ENCODE measurements at regions not wholly inside any gene's neighbourhood (a gene's known extent, or its start where the extent isn't known, plus 50 kb on each side); places are given as distances from the start of the nearest gene placed in this dataset.

DNA sequence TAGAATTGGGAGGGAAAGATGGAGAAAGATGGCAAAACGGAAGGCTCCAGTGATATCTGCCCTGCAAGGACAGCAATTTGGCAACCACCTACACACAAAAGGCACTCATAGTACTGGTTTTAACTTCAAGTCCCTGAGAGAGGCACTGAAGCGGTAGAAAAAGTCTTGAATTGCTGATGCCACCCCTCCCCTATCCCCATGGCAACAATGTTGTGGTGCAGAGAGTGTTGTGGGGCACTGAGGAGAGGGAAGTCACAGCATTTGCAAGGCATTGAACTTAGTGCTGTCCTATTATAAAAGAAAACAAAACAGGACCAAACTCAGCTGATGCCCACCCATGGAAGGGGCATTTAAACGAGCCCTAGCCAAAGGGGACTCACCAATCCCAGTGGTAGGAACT, 343.7 kb downstream of the HAO1 start:
- H3K4me3 ChIP-seq (replicated peaks in 1 of 3), result no peak overlapping the region
- TF ChIP-seq, protein P1, sequence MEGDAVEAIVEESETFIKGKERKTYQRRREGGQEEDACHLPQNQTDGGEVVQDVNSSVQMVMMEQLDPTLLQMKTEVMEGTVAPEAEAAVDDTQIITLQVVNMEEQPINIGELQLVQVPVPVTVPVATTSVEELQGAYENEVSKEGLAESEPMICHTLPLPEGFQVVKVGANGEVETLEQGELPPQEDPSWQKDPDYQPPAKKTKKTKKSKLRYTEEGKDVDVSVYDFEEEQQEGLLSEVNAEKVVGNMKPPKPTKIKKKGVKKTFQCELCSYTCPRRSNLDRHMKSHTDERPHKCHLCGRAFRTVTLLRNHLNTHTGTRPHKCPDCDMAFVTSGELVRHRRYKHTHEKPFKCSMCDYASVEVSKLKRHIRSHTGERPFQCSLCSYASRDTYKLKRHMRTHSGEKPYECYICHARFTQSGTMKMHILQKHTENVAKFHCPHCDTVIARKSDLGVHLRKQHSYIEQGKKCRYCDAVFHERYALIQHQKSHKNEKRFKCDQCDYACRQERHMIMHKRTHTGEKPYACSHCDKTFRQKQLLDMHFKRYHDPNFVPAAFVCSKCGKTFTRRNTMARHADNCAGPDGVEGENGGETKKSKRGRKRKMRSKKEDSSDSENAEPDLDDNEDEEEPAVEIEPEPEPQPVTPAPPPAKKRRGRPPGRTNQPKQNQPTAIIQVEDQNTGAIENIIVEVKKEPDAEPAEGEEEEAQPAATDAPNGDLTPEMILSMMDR (IDR thresholded peaks at IDR 0.05), result no peak
- TF ChIP-seq POLR2A (IDR thresholded peaks at IDR 0.05), result no peak
- no peaks in the 10 kb centered on the region for H3K4me1 ChIP-seq
- no peaks in the 10 kb centered on the region for H3K27me3 ChIP-seq
- H3K27ac ChIP-seq, result no peak overlapping the region
- DNase-seq, result no peak
- no peaks in the 10 kb centered on the region for H3K36me3 ChIP-seq
- 55 to 68% methylated on average over 3 of the region's 3 CpGs for WGBS, 2 donors
- no peaks in the 10 kb centered on the region for H3K9me3 ChIP-seq
- intact Hi-C loops (cut with DNase I), result no loop called here

DNA sequence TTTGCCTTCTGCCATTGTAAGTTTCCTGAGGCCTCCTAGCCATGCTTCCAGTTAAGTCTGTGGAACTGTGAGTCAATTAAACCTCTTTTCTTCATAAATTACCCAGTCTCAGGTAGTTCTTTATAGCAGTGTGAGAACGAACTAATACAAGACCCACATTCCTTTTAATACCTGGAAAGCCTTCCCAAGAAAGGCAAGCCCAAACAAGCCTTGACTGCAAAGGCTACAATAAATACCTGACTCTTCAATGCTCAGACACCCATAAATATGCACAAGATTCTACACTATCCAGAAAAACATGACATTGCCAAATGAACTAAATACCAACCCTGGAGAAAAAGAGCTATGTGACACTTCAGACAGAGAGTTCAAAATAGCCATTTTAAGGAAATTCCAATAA, 338.8 kb downstream of the HAO1 start:
- no peak overlapping the region for H3K27ac ChIP-seq
- no peaks in the 10 kb centered on the region for H3K9me3 ChIP-seq
- H3K4me3 ChIP-seq (replicated peaks in 1 of 3), result no peak overlapping the region
- WGBS, 2 donors, result 72 to 84% methylated on average over 1 of the region's 1 CpG
- H3K4me1 ChIP-seq, result no peaks in the 10 kb centered on the region
- TF ChIP-seq POLR2A (IDR thresholded peaks at IDR 0.05), result no peak
- TF ChIP-seq, protein P1 (IDR thresholded peaks at IDR 0.05), result no peak
- intact Hi-C loops (cut with DNase I), result no loop called here
- no peaks in the 10 kb centered on the region for H3K36me3 ChIP-seq
- no peaks in the 10 kb centered on the region for H3K27me3 ChIP-seq
- no peak for DNase-seq

DNA sequence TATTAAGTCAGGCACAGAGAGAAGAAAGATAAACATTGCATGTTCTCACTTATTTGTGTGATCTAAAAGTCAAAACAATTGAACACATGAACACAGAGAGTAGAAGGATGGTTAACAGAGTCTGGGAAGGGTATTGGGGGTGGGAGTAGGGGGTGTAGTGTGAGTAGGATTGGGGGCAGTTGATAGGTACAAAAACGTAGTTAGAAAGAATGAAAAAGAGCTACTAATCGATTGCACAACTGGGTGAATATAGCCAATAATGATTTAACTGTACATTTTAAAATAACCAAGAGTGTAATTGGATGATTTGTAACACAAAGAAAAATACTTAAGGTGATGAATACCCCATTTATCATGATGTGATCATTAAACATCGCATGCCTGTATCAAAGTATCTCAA, 333.3 kb downstream of the HAO1 start:
- H3K36me3 ChIP-seq, result no peaks in the 10 kb centered on the region
- TF ChIP-seq POLR2A (IDR thresholded peaks at IDR 0.05), result no peak
- TF ChIP-seq, protein P1 (IDR thresholded peaks at IDR 0.05), result no peak
- DNase-seq, result no peak
- no peaks in the 10 kb centered on the region for H3K4me1 ChIP-seq
- no peak overlapping the region for H3K27ac ChIP-seq
- H3K9me3 ChIP-seq, result no peaks in the 10 kb centered on the region
- H3K27me3 ChIP-seq, result no peaks in the 10 kb centered on the region
- intact Hi-C loops (cut with DNase I), result no loop called here
- WGBS, 2 donors, result 71 to 91% methylated on average over 3 of the region's 3 CpGs
- no peak overlapping the region for H3K4me3 ChIP-seq (replicated peaks in 1 of 3)

DNA sequence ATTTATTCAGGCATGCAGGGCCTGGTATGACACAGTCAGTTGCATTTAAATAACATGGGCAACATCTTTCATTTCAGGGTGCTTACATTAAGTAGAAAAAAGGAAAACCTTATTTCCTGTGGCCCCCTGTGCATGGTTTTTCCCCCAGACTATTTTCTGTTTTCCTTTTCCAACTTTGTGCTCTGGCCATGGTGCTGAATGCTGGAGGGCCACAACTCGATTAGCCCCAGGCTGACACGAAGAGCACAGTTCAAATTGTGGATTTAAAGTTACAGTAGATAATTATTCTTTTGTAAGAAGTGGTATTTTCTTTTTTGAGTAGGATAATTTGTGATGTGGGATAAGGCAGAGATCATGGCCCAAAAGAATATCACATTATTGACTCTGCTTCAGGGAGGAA, 332.0 kb downstream of the HAO1 start:
- H3K9me3 ChIP-seq, result no peaks in the 10 kb centered on the region
- WGBS, 2 donors, result 1 to 3% methylated on average over 2 of the region's 2 CpGs
- DNase-seq, result no peak

DNA sequence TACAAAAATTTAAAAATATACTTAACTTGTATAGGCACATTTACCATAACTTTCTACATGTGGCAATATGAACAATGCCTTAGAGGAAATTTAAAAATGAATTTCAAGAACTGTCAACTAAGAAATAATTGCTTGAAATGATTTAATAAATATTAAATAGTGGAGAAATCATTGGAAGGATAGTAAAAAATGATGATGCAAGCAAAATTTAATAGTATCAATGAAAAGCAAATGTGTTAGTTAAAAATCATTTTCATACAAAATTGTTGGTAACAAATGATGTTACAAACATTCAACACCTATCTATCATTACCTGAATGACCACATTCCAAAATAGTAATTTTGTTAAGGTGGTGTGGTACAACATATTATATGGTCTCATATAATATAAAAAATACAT, 331.0 kb downstream of the HAO1 start:
- Histone ChIP-seq H3K27me3 (no peaks in the 10 kb centered on the region), H3K36me3 (no peaks in the 10 kb centered on the region), H3K27ac (no peak overlapping the region), H3K4me1 (no peaks in the 10 kb centered on the region), H3K4me3 (replicated peaks in 1 of 3) (no peak overlapping the region), H3K9me3 (no peaks in the 10 kb centered on the region)
- DNase-seq, result no peak
- TF ChIP-seq, protein P1 (IDR thresholded peaks at IDR 0.05), result no peak
- no peak for TF ChIP-seq POLR2A (IDR thresholded peaks at IDR 0.05)
- intact Hi-C loops (cut with DNase I), result no loop called here

More for the DNA sequence above, 332.0 kb downstream of the HAO1 start:
- H3K27me3 ChIP-seq, result no peaks in the 10 kb centered on the region
- no peak overlapping the region for H3K4me3 ChIP-seq (replicated peaks in 1 of 3)
- H3K4me1 ChIP-seq, result no peaks in the 10 kb centered on the region
- intact Hi-C loops (cut with DNase I), result no loop called here
- no peak for TF ChIP-seq POLR2A (IDR thresholded peaks at IDR 0.05)
- TF ChIP-seq, protein P1 (IDR thresholded peaks at IDR 0.05), result no peak
- no peaks in the 10 kb centered on the region for H3K36me3 ChIP-seq
- H3K27ac ChIP-seq, result no peak overlapping the region
